Subcutaneous abdominal adipose tissue (tissue), 5 donors: ENCODE measurements at regions not wholly inside any gene's neighbourhood (a gene's known extent, or its start where the extent isn't known, plus 50 kb on each side); places are given as distances from the start of the nearest gene placed in this dataset.

Source experiments
- H3K27ac ChIP-seq: one replicate; pipeline ENCODE4 v1.7.0; 2013; ENCODE audit warnings: low read depth, mild to moderate bottlenecking, inconsistent platforms, low read length, moderate library complexity
- H3K27me3 ChIP-seq, 5 donors: one replicate each; pipeline ENCODE4 v1.7.0; 2013; ENCODE audit warnings: low read length in 5 of 5, inconsistent platforms in 1 of 5; ENCODE audit not compliant: control insufficient read depth in 5 of 5, insufficient read depth in 4 of 5
- H3K36me3 ChIP-seq, 5 donors: one replicate each; pipeline ENCODE4 v1.7.0; 2013; ENCODE audit warnings: low read length in 5 of 5; ENCODE audit not compliant: control insufficient read depth in 5 of 5, insufficient read depth in 5 of 5
- H3K4me1 ChIP-seq, 5 donors: one replicate each; pipeline ENCODE4 v1.7.0; 2013; ENCODE audit warnings: low read length in 5 of 5, mild to moderate bottlenecking in 3 of 5, moderate library complexity in 1 of 5; ENCODE audit not compliant: control insufficient read depth in 5 of 5, insufficient read depth in 5 of 5
- H3K4me3 ChIP-seq, 5 donors: one replicate each; pipeline ENCODE4 v1.7.0; 2013; ENCODE audit warnings: low read length in 5 of 5, low read depth in 1 of 5
- H3K9ac ChIP-seq, 5 donors: one replicate each; pipeline ENCODE4 v1.7.0; 2013; ENCODE audit warnings: low read length in 5 of 5, mild to moderate bottlenecking in 4 of 5, moderate library complexity in 3 of 5
- H3K9me3 ChIP-seq, 5 donors: one replicate each; pipeline ENCODE4 v1.7.0; 2013; ENCODE audit warnings: low read length in 5 of 5; ENCODE audit not compliant: control insufficient read depth in 5 of 5
- donor health status: healthy.
- donor health status: healthy.
- donor health status: healthy.
- donor health status: healthy.
- donor health status: healthy.

GRCh38 chr2:71949537-71949798 lies 198.2 kb downstream of the CYP26B1 start:
- H3K9me3 ChIP-seq: no peaks in the 10 kb centered on the region
- peaks cover 10 to 57% (median 32%) of the 10 kb centered on the region in 5 donors for H3K4me1 ChIP-seq
- H3K9ac ChIP-seq: no peak overlapping the region
- H3K27me3 ChIP-seq: peaks cover 0 to 11% (median 4%) of the 10 kb centered on the region in 5 donors
- H3K4me3 ChIP-seq: no peak overlapping the region
- peak overlapping the region; percentile 39 for H3K27ac ChIP-seq
- H3K36me3 ChIP-seq: no peaks in the 10 kb centered on the region

DNA sequence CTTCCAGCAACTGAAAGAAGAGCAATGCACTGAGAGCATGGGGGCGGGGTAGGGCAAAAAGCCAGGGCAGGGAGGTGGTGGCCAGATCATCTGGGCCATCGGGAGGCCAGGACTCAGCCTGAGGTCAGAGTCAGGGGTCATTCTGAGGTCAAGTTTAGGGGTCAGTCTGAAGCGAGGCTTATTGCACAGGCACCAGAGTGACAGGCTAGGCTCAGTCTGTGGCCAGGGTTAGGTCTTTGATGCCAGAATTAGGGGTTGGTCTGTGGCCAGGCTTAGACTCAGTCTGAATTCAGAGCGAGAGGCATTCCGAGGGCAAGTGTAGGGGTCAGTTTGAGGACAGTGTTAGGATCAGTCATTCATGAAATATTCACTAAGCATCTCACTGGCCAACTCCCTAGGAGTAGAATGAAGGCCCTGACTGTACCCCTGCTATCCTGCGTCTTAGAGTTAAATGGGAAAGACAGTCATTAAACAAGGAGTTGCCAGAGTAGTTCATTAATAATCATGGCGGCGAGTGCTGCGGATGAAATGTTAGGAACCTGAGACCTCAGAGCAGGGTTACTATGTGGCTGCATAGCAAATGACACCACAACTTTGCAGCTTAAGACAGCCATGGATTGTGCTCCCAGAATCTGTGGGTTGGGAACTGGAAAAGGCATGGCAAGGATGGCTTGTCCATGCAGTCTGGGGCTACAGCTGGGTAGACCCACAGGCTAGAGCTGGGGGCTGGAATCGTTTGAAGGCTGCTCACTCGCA lies 198.7 kb downstream of the CYP26B1 start:
- H3K4me3 ChIP-seq: no peak overlapping the region
- no peaks in the 10 kb centered on the region for H3K36me3 ChIP-seq
- H3K27ac ChIP-seq: peak overlapping the region; percentile 39
- H3K4me1 ChIP-seq: peaks cover 10 to 62% (median 34%) of the 10 kb centered on the region in 5 donors
- H3K9ac ChIP-seq: no peak overlapping the region
- no peaks in the 10 kb centered on the region for H3K9me3 ChIP-seq
- H3K27me3 ChIP-seq: peaks cover 0 to 13% (median 4%) of the 10 kb centered on the region in 5 donors

DNA sequence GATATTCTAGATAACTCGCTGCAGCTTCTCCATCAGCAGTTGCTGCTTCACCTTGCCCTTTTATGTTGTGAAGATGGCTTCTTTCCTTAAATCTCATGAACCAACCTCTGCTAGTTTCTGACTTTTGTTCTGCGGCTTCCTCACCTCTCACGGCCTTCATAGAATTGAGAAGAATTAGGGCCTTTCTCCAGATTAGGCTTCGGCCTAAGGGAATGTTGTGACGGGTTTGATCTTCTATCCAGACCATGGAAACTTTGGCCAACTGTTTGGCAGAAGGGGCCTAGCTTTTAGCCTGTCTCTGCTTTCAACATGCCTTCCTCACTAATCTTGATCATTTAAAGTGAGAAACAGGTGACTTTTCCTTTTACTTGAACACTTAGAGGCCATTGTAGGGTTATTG lies 199.9 kb downstream of the CYP26B1 start:
- Histone ChIP-seq H3K27ac (no peak overlapping the region), H3K27me3 (peaks cover 0 to 13% (median 4%) of the 10 kb centered on the region in 5 donors), H3K9ac (no peak overlapping the region), H3K4me3 (no peak overlapping the region), H3K36me3 (no peaks in the 10 kb centered on the region), H3K9me3 (no peaks in the 10 kb centered on the region), H3K4me1 (peaks cover 10 to 64% (median 38%) of the 10 kb centered on the region in 5 donors)

DNA sequence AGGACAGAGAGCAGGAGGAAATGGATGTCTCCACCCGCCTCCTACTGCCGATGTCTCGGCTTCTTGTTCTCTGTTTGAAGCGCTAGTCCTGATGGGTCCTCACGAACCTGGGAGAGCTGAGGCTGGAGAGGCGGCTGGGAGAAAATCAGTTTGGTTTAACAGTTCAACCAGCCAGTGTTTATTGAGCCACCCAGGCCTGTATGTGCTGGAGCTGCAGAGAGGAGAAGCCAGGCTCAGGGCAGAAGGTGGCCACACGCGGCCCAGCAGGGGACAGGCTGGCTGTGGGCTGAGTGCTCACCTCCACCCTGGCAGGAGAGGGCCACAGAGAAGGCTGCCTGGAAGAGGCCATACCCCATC lies 202.1 kb downstream of the CYP26B1 start:
- no peak overlapping the region for H3K27ac ChIP-seq

DNA sequence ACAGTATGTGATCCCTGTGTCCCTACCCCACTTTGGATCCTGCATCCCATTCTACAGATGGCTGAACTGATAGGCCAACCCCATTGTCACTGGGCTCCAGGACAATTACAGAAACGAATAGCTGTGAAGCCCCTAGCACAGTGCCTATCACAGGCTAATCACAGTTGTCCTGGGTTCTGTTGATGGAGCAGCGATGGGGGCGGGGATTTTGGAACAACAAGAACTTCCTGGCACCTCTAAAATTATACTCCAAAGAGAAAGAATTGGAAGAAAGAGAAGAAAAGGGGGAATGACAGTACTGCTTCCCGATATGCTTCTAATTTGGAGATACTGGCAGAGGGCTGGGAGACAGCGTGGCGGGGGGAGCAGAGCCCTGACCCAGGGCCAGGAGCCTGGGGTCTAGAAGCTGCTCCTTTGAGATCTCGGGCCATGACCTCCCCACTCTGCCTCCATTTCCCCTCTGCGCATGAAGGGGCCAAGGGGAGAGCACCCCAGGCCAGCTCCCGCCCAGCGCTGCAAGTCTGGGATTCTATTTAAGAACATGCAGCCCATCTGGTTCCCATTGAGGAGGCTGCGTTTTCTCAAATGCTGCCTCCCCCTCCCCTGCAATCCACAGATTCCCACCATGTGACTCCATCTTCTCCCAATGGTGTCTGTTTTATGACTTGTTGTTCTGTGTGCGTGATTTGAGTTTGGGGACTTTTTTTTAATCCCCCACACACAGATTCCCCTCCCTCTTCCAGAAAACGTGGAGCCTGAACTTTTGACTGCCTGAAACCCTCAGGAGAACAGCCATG lies 202.7 kb downstream of the CYP26B1 start:
- H3K27me3 ChIP-seq: peaks cover 0 to 13% (median 4%) of the 10 kb centered on the region in 5 donors
- no peaks in the 10 kb centered on the region for H3K36me3 ChIP-seq
- peak overlapping the region; percentile 21 for H3K27ac ChIP-seq
- peaks cover 18 to 65% (median 45%) of the 10 kb centered on the region in 5 donors for H3K4me1 ChIP-seq
- no peak overlapping the region for H3K4me3 ChIP-seq
- no peak overlapping the region for H3K9ac ChIP-seq
- H3K9me3 ChIP-seq: no peaks in the 10 kb centered on the region

More for the DNA sequence above, 202.1 kb downstream of the CYP26B1 start:
- no peaks in the 10 kb centered on the region for H3K36me3 ChIP-seq
- no peak overlapping the region for H3K9ac ChIP-seq
- H3K4me1 ChIP-seq: peaks cover 14 to 63% (median 42%) of the 10 kb centered on the region in 5 donors
- no peaks in the 10 kb centered on the region for H3K9me3 ChIP-seq
- no peak overlapping the region for H3K4me3 ChIP-seq
- H3K27me3 ChIP-seq: peaks cover 0 to 13% (median 4%) of the 10 kb centered on the region in 5 donors

DNA sequence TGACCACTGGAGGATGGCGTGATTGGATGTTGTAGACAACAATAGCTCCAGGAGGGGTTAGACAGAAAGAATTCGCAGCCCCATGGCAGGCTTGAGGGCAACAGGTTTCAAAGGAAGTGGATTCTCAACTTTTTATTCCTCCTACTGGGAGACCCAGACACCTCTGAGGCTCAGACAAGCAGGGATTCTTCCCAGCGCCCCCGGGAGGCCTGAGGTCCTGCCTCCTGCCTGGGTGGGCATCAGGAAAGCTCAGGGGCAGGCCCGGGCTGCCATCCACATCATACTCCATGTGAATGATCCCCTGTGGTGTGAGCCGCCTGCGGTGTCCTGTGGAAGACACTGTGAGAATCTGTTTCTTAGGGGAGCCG lies 203.5 kb downstream of the CYP26B1 start:
- peaks cover 0 to 13% (median 4%) of the 10 kb centered on the region in 5 donors for H3K27me3 ChIP-seq
- H3K36me3 ChIP-seq: no peaks in the 10 kb centered on the region
- peaks cover 21 to 68% (median 49%) of the 10 kb centered on the region in 5 donors for H3K4me1 ChIP-seq
- H3K4me3 ChIP-seq: no peak overlapping the region
- peak overlapping the region; percentile 21 for H3K27ac ChIP-seq
- H3K9ac ChIP-seq: no peak overlapping the region
- no peaks in the 10 kb centered on the region for H3K9me3 ChIP-seq

DNA sequence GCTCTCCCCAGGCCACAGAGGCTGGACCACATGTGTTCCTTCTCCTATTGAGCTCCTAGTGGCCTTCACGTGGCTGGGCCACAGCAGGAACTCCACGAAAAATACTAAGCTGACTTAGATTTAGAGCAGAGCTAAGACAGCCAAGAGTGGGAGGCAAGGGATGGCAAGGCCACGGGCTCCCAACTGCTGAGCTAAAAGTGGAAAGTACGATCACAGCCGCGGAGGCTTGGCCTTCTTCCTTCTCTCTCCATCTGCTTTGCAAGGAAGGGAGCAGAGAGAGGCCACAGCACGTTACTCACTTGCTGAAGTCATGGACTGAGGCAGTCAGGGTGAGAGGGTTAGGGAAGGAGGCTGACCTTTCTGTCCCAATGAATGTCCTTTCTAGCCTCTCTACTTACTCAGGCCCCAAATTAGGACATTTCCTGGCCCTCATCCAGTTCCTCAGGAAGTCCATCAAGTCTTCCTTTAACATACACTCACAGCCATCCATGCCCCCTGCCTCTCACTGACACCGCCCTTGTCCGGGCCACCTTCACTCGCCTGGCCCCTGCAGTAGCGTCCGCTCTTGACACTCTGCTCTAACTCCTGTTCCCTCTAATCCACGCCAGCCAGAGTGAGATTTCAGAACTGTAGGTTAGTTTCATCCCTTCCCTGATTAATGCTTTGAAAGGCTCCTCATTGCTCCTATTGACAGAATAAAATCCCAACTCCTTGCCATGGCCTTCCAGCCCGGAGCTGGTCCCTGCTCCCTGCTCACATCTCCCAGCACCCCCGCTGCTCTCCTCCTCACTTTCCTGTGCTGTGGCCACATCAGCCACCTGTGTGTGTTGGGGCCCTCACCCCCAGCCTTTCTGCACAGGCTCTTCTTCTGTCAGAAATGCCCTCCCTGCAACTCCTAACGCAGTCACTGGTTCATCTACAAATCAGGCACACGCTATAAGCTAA lies 204.2 kb downstream of the CYP26B1 start:
- Histone ChIP-seq H3K9ac (no peak overlapping the region), H3K4me1 (peaks cover 20 to 62% (median 43%) of the 10 kb centered on the region in 5 donors), H3K9me3 (no peaks in the 10 kb centered on the region), H3K4me3 (no peak overlapping the region), H3K36me3 (no peaks in the 10 kb centered on the region), H3K27me3 (peaks cover 0 to 13% (median 4%) of the 10 kb centered on the region in 5 donors), H3K27ac (peak overlapping the region; percentile 46)

GRCh38 chr2:71941726-71942525 lies 205.7 kb downstream of the CYP26B1 start:
- H3K4me3 ChIP-seq: no peak overlapping the region
- no peak overlapping the region for H3K9ac ChIP-seq
- H3K27ac ChIP-seq: peak overlapping the region; percentile 46
- no peaks in the 10 kb centered on the region for H3K9me3 ChIP-seq
- H3K27me3 ChIP-seq: peaks cover 0 to 13% (median 4%) of the 10 kb centered on the region in 5 donors
- H3K36me3 ChIP-seq: no peaks in the 10 kb centered on the region
- peaks cover 20 to 55% (median 42%) of the 10 kb centered on the region in 5 donors for H3K4me1 ChIP-seq

- H3K27ac ChIP-seq: no peak overlapping the region
- H3K9me3 ChIP-seq: no peaks in the 10 kb centered on the region
- no peaks in the 10 kb centered on the region for H3K36me3 ChIP-seq
- H3K27me3 ChIP-seq: peaks cover 0 to 13% (median 4%) of the 10 kb centered on the region in 5 donors
- peaks cover 22 to 59% (median 44%) of the 10 kb centered on the region in 5 donors for H3K4me1 ChIP-seq
- H3K4me3 ChIP-seq: no peak overlapping the region
- no peak overlapping the region for H3K9ac ChIP-seq
These were observed 207.0 kb downstream of the CYP26B1 start for GRCh38 chr2:71940695-71941094.
